ENCODE measurements at regions not wholly inside any gene's neighbourhood (a gene's known extent, or its start where the extent isn't known, plus 50 kb on each side); places are given as distances from the start of the nearest gene placed in this dataset.

GRCh38 chr1:207971331-207972219 is 60.6 kb upstream of the CD34 start:
- DNase-seq (ENCODE audit: low spot score) = no peak
- TF ChIP-seq CTCF (IDR thresholded peaks at IDR 0.05; ENCODE audit: extremely low read depth, missing control alignments) = no peak

GRCh38 chr1:207970329-207971233 is 59.7 kb upstream of the CD34 start:
- DNase-seq (ENCODE audit: low spot score) = no peak
- no peak for TF ChIP-seq CTCF (IDR thresholded peaks at IDR 0.05; ENCODE audit: extremely low read depth, missing control alignments)

- TF ChIP-seq CTCF (IDR thresholded peaks at IDR 0.05; ENCODE audit: extremely low read depth, missing control alignments) = no peak
Observed at GRCh38 chr1:207969528-207969927, 58.6 kb upstream of the CD34 start.

GRCh38 chr1:207968521-207969009 is 57.6 kb upstream of the CD34 start:
- no peak for DNase-seq (ENCODE audit: low spot score)
- no peak for TF ChIP-seq CTCF (IDR thresholded peaks at IDR 0.05; ENCODE audit: extremely low read depth, missing control alignments)

More at GRCh38 chr1:207969528-207969927, 58.6 kb upstream of the CD34 start:
- DNase-seq (ENCODE audit: low spot score) = no peak

- TF ChIP-seq CTCF (IDR thresholded peaks at IDR 0.05; ENCODE audit: extremely low read depth, missing control alignments) = no peak
- no peak for DNase-seq (ENCODE audit: low spot score)
Observed at GRCh38 chr1:207967703-207968102, 56.8 kb upstream of the CD34 start.

GRCh38 chr1:207966521-207966920 is 55.6 kb upstream of the CD34 start:
- no peak for TF ChIP-seq CTCF (IDR thresholded peaks at IDR 0.05; ENCODE audit: extremely low read depth, missing control alignments)
- DNase-seq (ENCODE audit: low spot score) = no peak
